GM23338 (cell line): ENCODE measurements at regions not wholly inside any gene's neighbourhood (a gene's known extent, or its start where the extent isn't known, plus 50 kb on each side); places are given as distances from the start of the nearest gene placed in this dataset.

ENCODE experiments used
- ATAC-seq: fragments of 200-7000 bp; cut with Tn5 transposase; 3 replicates; pipeline ENCODE4 v1.9.1; 2020
- DNase-seq: peaks from one replicate; pipeline ENCODE4 v3.0.0-alpha.2; 2015; ENCODE audit warnings: low spot score
- H2AFZ ChIP-seq: fragments of 200-600 bp; sonication (generic); 2 replicates; pipeline ENCODE4 v1.8.0; 2016; ENCODE audit warnings: antibody characterized with exemption, mild to moderate bottlenecking, moderate library complexity
- H3F3A ChIP-seq: fragments of 200-600 bp; sonication (generic); replicated peaks from 2 replicates; pipeline ENCODE4 v1.8.0; 2017; ENCODE audit warnings: antibody characterized with exemption, mixed run types, low read depth
- H3K27ac ChIP-seq: fragments of 200-600 bp; sonication (generic); 2 replicates; pipeline ENCODE4 v1.6.1; 2016; ENCODE audit warnings: low read depth
- H3K27me3 ChIP-seq: fragments of 200-600 bp; sonication (generic); 2 replicates; pipeline ENCODE4 v1.8.0; 2016; ENCODE audit warnings: mild to moderate bottlenecking, mixed run types, moderate library complexity; ENCODE audit not compliant: insufficient read depth
- H3K36me3 ChIP-seq: fragments of 200-600 bp; sonication (generic); 2 replicates; pipeline ENCODE4 v1.8.0; 2016; ENCODE audit warnings: mild to moderate bottlenecking; ENCODE audit not compliant: insufficient read depth
- H3K4me1 ChIP-seq: fragments of 200-600 bp; sonication (generic); 2 replicates; pipeline ENCODE4 v1.8.0; 2016; ENCODE audit warnings: mild to moderate bottlenecking, moderate library complexity; ENCODE audit not compliant: insufficient read depth
- H3K4me2 ChIP-seq: fragments of 200-600 bp; sonication (generic); 2 replicates; pipeline ENCODE4 v1.7.1; 2017; ENCODE audit warnings: mixed run types
- H3K4me3 ChIP-seq: fragments of 200-600 bp; sonication (generic); 2 replicates; pipeline ENCODE4 v1.6.1; 2016; ENCODE audit warnings: mixed run types
- H3K79me2 ChIP-seq: fragments of 200-600 bp; sonication (generic); replicated peaks from 2 replicates; pipeline ENCODE4 v1.8.0; 2017; ENCODE audit warnings: mild to moderate bottlenecking; ENCODE audit not compliant: insufficient read depth
- H3K9me2 ChIP-seq: fragments of 200-600 bp; sonication (generic); 2 replicates; pipeline ENCODE4 v1.8.0; 2017; ENCODE audit not compliant: insufficient read depth
- H4K20me1 ChIP-seq: fragments of 200-600 bp; sonication (generic); replicated peaks from 2 replicates; pipeline ENCODE4 v1.8.0; 2017; ENCODE audit warnings: mild to moderate bottlenecking; ENCODE audit not compliant: insufficient read depth
- H3K27ac Mint-ChIP-seq: 2 replicates; pipeline ENCODE4 v1.8.0; 2020; ENCODE audit warnings: inconsistent platforms, mild to moderate bottlenecking, moderate library complexity, mixed read lengths
- H3K27me3 Mint-ChIP-seq: 3 replicates; pipeline ENCODE4 v1.8.0; 2022; ENCODE audit warnings: low read depth, mild to moderate bottlenecking, moderate library complexity, mixed read lengths, inconsistent platforms; ENCODE audit not compliant: insufficient read depth, poor library complexity
- H3K36me3 Mint-ChIP-seq: 3 replicates; pipeline ENCODE4 v1.8.0; 2021; ENCODE audit warnings: low read depth, mild to moderate bottlenecking, inconsistent platforms, moderate library complexity, mixed read lengths
- H3K4me1 Mint-ChIP-seq: 3 replicates; pipeline ENCODE4 v1.8.0; 2020; ENCODE audit warnings: mild to moderate bottlenecking, inconsistent platforms, mixed read lengths
- H3K4me3 Mint-ChIP-seq: 3 replicates; pipeline ENCODE4 v1.8.0; 2021; ENCODE audit warnings: moderate library complexity, mild to moderate bottlenecking, inconsistent platforms, mixed read lengths
- H3K9me3 Mint-ChIP-seq: 3 replicates; pipeline ENCODE4 v1.8.0; 2020; ENCODE audit warnings: moderate library complexity, mild to moderate bottlenecking, inconsistent platforms, mixed read lengths
- CREB1 ChIP-seq: fragments of 250-450 bp; sonication (Bioruptor Pico); IDR thresholded peaks from 2 replicates; pipeline ENCODE4 v1.5.0; 2020; ENCODE audit warnings: low read depth, mild to moderate bottlenecking, moderate library complexity
- EZH2 ChIP-seq: fragments of 200-600 bp; sonication (generic); IDR thresholded peaks from one replicate; pipeline ENCODE4 v1.8.0; 2017; ENCODE audit warnings: antibody characterized with exemption, mild to moderate bottlenecking, low read depth; ENCODE audit not compliant: unreplicated experiment
- EZH2phosphoT487 ChIP-seq: fragments of 200-600 bp; sonication (generic); IDR thresholded peaks from one replicate; pipeline ENCODE4 v1.8.1; 2018; ENCODE audit warnings: antibody characterized with exemption; ENCODE audit not compliant: unreplicated experiment
- NANOG ChIP-seq: IDR thresholded peaks from 2 replicates; pipeline ENCODE4 v1.6.1; 2016; ENCODE audit warnings: antibody characterized with exemption, borderline replicate concordance
- POLR2AphosphoS5 ChIP-seq: IDR thresholded peaks from 2 replicates; pipeline ENCODE4 v1.6.1; 2016; ENCODE audit warnings: antibody characterized with exemption, low read depth
- REST ChIP-seq: IDR thresholded peaks from one replicate; pipeline ENCODE4 v1.6.1; 2018; ENCODE audit warnings: antibody characterized with exemption; ENCODE audit not compliant: unreplicated experiment
- STAT1 ChIP-seq: IDR thresholded peaks from one replicate; pipeline ENCODE4 v1.6.1; 2016; ENCODE audit warnings: antibody characterized with exemption; ENCODE audit not compliant: unreplicated experiment
- TF ChIP-seq, protein P1 (sequence below): IDR thresholded peaks from 2 replicates; pipeline ENCODE4 v1.6.1; 2016; ENCODE audit warnings: antibody characterized with exemption
- TF ChIP-seq, protein P2 (sequence below): fragments of 250-450 bp; sonication (Bioruptor Pico); IDR thresholded peaks from 2 replicates; pipeline ENCODE4 v1.5.0; 2020; ENCODE audit warnings: mild to moderate bottlenecking, moderate library complexity

GRCh38 chr6:92915466-92915865 is 503.9 kb downstream of the EPHA7 start (continued):
- TF ChIP-seq EZH2phosphoT487: no peak
- no peak for TF ChIP-seq NANOG
- no peak for TF ChIP-seq STAT1
- TF ChIP-seq, protein P1, sequence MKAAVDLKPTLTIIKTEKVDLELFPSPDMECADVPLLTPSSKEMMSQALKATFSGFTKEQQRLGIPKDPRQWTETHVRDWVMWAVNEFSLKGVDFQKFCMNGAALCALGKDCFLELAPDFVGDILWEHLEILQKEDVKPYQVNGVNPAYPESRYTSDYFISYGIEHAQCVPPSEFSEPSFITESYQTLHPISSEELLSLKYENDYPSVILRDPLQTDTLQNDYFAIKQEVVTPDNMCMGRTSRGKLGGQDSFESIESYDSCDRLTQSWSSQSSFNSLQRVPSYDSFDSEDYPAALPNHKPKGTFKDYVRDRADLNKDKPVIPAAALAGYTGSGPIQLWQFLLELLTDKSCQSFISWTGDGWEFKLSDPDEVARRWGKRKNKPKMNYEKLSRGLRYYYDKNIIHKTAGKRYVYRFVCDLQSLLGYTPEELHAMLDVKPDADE: no peak
- no peak for TF ChIP-seq REST

GRCh38 chr6:92911301-92911700 is 508.1 kb downstream of the EPHA7 start:
- H3K36me3 ChIP-seq: no peaks in the 10 kb centered on the region
- Mint-ChIP-seq H3K36me3 (no peaks in the 10 kb centered on the region), H3K27me3 (no peaks in the 10 kb centered on the region), H3K27ac (no peak overlapping the region), H3K4me1 (peaks cover 16% of the 10 kb centered on the region), H3K9me3 (no peaks in the 10 kb centered on the region), H3K4me3 (no peak overlapping the region)
- no peaks in the 10 kb centered on the region for H3F3A ChIP-seq
- H3K79me2 ChIP-seq: no peaks in the 10 kb centered on the region
- H3K9me2 ChIP-seq: no peaks in the 10 kb centered on the region
- no peak overlapping the region for H3K4me3 ChIP-seq
- H3K4me2 ChIP-seq: no peak overlapping the region
- ATAC-seq (no peak), DNase-seq (no peak)
- H3K4me1 ChIP-seq: peaks cover 15% of the 10 kb centered on the region; the same call in 1 of the 2 replicates
- H2AFZ ChIP-seq: no peak overlapping the region
- no peak overlapping the region for H3K27ac ChIP-seq
- H3K27me3 ChIP-seq: no peaks in the 10 kb centered on the region
- H4K20me1 ChIP-seq: no peaks in the 10 kb centered on the region
- no peak for TF ChIP-seq CREB1 (CRISPR knock-in tag)
- TF ChIP-seq, protein P1: no peak
- TF ChIP-seq, protein P2, sequence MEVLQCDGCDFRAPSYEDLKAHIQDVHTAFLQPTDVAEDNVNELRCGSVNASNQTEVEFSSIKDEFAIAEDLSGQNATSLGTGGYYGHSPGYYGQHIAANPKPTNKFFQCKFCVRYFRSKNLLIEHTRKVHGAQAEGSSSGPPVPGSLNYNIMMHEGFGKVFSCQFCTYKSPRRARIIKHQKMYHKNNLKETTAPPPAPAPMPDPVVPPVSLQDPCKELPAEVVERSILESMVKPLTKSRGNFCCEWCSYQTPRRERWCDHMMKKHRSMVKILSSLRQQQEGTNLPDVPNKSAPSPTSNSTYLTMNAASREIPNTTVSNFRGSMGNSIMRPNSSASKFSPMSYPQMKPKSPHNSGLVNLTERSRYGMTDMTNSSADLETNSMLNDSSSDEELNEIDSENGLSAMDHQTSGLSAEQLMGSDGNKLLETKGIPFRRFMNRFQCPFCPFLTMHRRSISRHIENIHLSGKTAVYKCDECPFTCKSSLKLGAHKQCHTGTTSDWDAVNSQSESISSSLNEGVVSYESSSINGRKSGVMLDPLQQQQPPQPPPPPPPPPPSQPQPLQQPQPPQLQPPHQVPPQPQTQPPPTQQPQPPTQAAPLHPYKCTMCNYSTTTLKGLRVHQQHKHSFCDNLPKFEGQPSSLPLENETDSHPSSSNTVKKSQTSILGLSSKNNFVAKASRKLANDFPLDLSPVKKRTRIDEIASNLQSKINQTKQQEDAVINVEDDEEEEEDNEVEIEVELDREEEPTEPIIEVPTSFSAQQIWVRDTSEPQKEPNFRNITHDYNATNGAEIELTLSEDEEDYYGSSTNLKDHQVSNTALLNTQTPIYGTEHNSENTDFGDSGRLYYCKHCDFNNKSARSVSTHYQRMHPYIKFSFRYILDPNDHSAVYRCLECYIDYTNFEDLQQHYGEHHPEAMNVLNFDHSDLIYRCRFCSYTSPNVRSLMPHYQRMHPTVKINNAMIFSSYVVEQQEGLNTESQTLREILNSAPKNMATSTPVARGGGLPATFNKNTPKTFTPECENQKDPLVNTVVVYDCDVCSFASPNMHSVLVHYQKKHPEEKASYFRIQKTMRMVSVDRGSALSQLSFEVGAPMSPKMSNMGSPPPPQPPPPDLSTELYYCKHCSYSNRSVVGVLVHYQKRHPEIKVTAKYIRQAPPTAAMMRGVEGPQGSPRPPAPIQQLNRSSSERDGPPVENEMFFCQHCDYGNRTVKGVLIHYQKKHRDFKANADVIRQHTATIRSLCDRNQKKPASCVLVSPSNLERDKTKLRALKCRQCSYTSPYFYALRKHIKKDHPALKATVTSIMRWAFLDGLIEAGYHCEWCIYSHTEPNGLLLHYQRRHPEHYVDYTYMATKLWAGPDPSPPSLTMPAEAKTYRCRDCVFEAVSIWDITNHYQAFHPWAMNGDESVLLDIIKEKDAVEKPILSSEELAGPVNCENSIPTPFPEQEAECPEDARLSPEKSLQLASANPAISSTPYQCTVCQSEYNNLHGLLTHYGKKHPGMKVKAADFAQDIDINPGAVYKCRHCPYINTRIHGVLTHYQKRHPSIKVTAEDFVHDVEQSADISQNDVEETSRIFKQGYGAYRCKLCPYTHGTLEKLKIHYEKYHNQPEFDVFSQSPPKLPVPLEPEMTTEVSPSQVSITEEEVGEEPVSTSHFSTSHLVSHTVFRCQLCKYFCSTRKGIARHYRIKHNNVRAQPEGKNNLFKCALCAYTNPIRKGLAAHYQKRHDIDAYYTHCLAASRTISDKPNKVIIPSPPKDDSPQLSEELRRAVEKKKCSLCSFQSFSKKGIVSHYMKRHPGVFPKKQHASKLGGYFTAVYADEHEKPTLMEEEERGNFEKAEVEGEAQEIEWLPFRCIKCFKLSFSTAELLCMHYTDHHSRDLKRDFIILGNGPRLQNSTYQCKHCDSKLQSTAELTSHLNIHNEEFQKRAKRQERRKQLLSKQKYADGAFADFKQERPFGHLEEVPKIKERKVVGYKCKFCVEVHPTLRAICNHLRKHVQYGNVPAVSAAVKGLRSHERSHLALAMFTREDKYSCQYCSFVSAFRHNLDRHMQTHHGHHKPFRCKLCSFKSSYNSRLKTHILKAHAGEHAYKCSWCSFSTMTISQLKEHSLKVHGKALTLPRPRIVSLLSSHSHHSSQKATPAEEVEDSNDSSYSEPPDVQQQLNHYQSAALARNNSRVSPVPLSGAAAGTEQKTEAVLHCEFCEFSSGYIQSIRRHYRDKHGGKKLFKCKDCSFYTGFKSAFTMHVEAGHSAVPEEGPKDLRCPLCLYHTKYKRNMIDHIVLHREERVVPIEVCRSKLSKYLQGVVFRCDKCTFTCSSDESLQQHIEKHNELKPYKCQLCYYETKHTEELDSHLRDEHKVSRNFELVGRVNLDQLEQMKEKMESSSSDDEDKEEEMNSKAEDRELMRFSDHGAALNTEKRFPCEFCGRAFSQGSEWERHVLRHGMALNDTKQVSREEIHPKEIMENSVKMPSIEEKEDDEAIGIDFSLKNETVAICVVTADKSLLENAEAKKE: no peak
- TF ChIP-seq NANOG: no peak
- TF ChIP-seq REST: no peak
- TF ChIP-seq POLR2AphosphoS5: no peak
- no peak for TF ChIP-seq EZH2
